ENCODE measurements at regions not wholly inside any gene's neighbourhood (a gene's known extent, or its start where the extent isn't known, plus 50 kb on each side); places are given as distances from the start of the nearest gene placed in this dataset.

DNA sequence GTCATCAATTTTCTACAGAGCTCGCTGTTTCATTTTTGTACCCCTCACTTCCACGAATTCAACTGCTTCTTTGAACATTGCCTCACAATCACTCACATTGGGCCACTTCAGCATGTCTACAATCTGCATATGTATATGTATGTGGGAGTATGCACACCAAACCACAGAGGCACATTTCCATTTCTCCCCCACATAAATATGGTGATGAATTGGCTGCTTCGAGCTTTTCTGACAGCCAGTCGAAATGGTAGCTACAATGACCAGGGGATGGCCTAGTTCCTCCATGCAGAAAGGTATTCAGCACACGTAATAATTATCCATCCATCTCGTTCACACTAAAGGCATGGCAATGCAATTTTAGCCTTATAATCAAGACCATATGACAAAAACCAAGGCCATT, 229.6 kb upstream of the ESRRG start:
- TF ChIP-seq RFX5 (IDR thresholded peaks at IDR 0.05) (no peak), CTCF (IDR thresholded peaks at IDR 0.05) (no peak), USF2 (IDR thresholded peaks at IDR 0.05) (no peak), EP300 (IDR thresholded peaks at IDR 0.05) (no peak), MAZ (IDR thresholded peaks at IDR 0.05; ENCODE audit: borderline replicate concordance, low read depth, low read length) (no peak), CEBPB (IDR thresholded peaks at IDR 0.05) (no peak)
- TF ChIP-seq, protein P1, sequence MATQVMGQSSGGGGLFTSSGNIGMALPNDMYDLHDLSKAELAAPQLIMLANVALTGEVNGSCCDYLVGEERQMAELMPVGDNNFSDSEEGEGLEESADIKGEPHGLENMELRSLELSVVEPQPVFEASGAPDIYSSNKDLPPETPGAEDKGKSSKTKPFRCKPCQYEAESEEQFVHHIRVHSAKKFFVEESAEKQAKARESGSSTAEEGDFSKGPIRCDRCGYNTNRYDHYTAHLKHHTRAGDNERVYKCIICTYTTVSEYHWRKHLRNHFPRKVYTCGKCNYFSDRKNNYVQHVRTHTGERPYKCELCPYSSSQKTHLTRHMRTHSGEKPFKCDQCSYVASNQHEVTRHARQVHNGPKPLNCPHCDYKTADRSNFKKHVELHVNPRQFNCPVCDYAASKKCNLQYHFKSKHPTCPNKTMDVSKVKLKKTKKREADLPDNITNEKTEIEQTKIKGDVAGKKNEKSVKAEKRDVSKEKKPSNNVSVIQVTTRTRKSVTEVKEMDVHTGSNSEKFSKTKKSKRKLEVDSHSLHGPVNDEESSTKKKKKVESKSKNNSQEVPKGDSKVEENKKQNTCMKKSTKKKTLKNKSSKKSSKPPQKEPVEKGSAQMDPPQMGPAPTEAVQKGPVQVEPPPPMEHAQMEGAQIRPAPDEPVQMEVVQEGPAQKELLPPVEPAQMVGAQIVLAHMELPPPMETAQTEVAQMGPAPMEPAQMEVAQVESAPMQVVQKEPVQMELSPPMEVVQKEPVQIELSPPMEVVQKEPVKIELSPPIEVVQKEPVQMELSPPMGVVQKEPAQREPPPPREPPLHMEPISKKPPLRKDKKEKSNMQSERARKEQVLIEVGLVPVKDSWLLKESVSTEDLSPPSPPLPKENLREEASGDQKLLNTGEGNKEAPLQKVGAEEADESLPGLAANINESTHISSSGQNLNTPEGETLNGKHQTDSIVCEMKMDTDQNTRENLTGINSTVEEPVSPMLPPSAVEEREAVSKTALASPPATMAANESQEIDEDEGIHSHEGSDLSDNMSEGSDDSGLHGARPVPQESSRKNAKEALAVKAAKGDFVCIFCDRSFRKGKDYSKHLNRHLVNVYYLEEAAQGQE (IDR thresholded peaks at IDR 0.05): no peak

All from A549 (cell line).